Omental fat pad (tissue), 3 donors: ENCODE measurements at regions not wholly inside any gene's neighbourhood (a gene's known extent, or its start where the extent isn't known, plus 50 kb on each side); places are given as distances from the start of the nearest gene placed in this dataset.

Experiments used
- ATAC-seq: fragments of 150-250 bp; one replicate; pipeline ENCODE4 v1.9.1; 2016; ENCODE audit warnings: mild to moderate bottlenecking, moderate library complexity; ENCODE audit not compliant: low FRiP score
- DNase-seq: peaks from one replicate; pipeline ENCODE4 v3.0.0-alpha.2; 2019; ENCODE audit warnings: low spot score
- CTCF ChIP-seq, 3 donors: fragments of 450-650 bp; IDR thresholded peaks; one replicate each; pipeline ENCODE4 v1.5.1; 2016 to 2017; ENCODE audit warnings: antibody characterized with exemption in 3 of 3, mild to moderate bottlenecking in 3 of 3, moderate library complexity in 2 of 3

GRCh38 chr10:25851548-25851947 lies 82.5 kb upstream of the MYO3A start:
- DNase-seq (no peak), ATAC-seq (no peak)
- no peak for TF ChIP-seq CTCF (IDR thresholded peaks at IDR 0.05)

- no peak for DNase-seq
- ATAC-seq, result no peak
- TF ChIP-seq CTCF (IDR thresholded peaks at IDR 0.05), result no peak
Measured at GRCh38 chr10:25852364-25852941, 81.6 kb upstream of the MYO3A start.

GRCh38 chr10:25858076-25858475 lies 76.0 kb upstream of the MYO3A start:
- no peak for TF ChIP-seq CTCF (IDR thresholded peaks at IDR 0.05)
- DNase-seq (no peak), ATAC-seq (no peak)

- no peak for TF ChIP-seq CTCF (IDR thresholded peaks at IDR 0.05)
- ATAC-seq (no peak), DNase-seq (no peak)
Measured at GRCh38 chr10:25865267-25865666, 68.8 kb upstream of the MYO3A start.

GRCh38 chr10:25867321-25867720 lies 66.7 kb upstream of the MYO3A start:
- ATAC-seq (no peak), DNase-seq (no peak)
- TF ChIP-seq CTCF (IDR thresholded peaks at IDR 0.05), result no peak

GRCh38 chr10:25869067-25869591 lies 64.9 kb upstream of the MYO3A start:
- ATAC-seq, result no peak

More at GRCh38 chr10:25869067-25869591, 64.9 kb upstream of the MYO3A start:
- TF ChIP-seq CTCF (IDR thresholded peaks at IDR 0.05), result no peak
- no peak for DNase-seq
